NB4 (cell line): ENCODE measurements at regions not wholly inside any gene's neighbourhood (a gene's known extent, or its start where the extent isn't known, plus 50 kb on each side); places are given as distances from the start of the nearest gene placed in this dataset.

ENCODE experiments used
- DNase-seq: peaks from one replicate; pipeline ENCODE4 v3.0.0; 2010; ENCODE audit warnings: low read depth
- H3K4me3 ChIP-seq: one replicate; pipeline ENCODE4 v1.5.1; 2011; ENCODE audit warnings: mild to moderate bottlenecking, low read depth, low read length, moderate library complexity
- MYC ChIP-seq: IDR thresholded peaks from 2 replicates; pipeline ENCODE4 v1.6.1; 2011; ENCODE audit warnings: low read depth, low read length
- POLR2A ChIP-seq: IDR thresholded peaks from 2 replicates; pipeline ENCODE4 v1.6.1; 2011; ENCODE audit warnings: mild to moderate bottlenecking; ENCODE audit not compliant: insufficient read length; ENCODE audit errors: extremely low read depth
- TF ChIP-seq, protein P1 (sequence below): IDR thresholded peaks from one replicate; pipeline ENCODE4 v1.5.1; 2012; ENCODE audit warnings: low read depth, low read length
- TF ChIP-seq, protein P2 (sequence below): IDR thresholded peaks from 2 replicates; pipeline ENCODE4 v1.6.1; 2011; ENCODE audit warnings: low read depth, low read length

DNA sequence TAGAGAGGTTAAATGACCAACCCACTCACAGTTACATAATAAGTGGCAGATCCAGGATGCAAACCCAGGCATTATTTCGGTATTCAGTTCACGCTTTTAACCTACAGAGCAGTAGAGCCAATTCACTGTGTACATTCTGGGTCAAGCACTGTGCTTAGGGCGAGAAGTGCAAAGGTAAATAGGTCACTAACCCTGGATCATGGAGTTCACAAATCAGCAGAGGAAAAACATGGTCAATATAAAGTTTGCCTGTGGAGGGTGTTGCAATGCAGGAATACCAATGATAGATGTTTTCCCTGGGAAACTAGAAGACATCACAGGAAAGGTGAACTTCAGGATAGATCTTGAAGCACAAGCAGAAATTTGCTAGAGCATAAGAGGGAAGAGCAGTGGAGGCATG, 253.4 kb upstream of the NFIA start:
- TF ChIP-seq, protein P1, sequence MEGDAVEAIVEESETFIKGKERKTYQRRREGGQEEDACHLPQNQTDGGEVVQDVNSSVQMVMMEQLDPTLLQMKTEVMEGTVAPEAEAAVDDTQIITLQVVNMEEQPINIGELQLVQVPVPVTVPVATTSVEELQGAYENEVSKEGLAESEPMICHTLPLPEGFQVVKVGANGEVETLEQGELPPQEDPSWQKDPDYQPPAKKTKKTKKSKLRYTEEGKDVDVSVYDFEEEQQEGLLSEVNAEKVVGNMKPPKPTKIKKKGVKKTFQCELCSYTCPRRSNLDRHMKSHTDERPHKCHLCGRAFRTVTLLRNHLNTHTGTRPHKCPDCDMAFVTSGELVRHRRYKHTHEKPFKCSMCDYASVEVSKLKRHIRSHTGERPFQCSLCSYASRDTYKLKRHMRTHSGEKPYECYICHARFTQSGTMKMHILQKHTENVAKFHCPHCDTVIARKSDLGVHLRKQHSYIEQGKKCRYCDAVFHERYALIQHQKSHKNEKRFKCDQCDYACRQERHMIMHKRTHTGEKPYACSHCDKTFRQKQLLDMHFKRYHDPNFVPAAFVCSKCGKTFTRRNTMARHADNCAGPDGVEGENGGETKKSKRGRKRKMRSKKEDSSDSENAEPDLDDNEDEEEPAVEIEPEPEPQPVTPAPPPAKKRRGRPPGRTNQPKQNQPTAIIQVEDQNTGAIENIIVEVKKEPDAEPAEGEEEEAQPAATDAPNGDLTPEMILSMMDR = no peak
- TF ChIP-seq, protein P2, sequence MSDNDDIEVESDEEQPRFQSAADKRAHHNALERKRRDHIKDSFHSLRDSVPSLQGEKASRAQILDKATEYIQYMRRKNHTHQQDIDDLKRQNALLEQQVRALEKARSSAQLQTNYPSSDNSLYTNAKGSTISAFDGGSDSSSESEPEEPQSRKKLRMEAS = no peak
- no peak for TF ChIP-seq MYC
- TF ChIP-seq POLR2A = no peak
- DNase-seq = no peak
- no peak overlapping the region for H3K4me3 ChIP-seq

DNA sequence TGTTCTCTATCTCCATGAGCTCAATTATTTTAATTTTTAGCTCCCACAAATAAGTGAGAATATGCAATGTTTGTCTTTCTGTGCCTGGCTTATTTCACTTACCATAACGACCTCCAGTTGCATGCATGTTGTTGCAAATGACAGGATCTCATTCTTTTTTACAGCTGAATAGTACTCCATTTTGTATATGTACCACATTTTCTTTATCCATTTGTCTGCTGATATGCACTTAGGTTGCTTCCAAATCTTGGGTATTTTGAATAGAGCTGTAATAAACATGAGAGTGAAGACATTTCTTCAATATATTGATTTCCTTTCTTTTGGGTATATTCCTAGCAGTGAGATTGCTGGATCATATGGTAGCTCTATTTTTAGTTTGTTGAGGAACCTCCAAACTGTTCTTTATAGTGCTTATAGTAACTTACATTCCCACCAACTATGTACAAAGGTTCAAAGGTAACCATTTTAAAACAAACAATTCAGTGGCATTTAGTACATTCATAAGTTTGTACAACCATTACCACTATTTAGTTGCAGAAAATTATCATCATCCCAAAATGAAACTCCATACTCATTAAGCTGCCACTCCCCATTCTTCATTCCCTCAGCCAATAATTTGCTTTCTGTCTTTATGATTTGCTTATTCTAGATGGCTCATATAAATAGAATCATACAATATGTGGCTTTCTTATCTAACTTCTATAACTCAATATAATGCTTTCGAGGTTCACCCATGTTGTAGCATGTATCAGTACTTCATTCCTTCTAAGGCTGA, 255.9 kb upstream of the NFIA start:
- TF ChIP-seq, protein P1 = no peak
- TF ChIP-seq, protein P2 = no peak
- TF ChIP-seq POLR2A (no peak), MYC (no peak)
- no peak overlapping the region for H3K4me3 ChIP-seq
- no peak for DNase-seq

DNA sequence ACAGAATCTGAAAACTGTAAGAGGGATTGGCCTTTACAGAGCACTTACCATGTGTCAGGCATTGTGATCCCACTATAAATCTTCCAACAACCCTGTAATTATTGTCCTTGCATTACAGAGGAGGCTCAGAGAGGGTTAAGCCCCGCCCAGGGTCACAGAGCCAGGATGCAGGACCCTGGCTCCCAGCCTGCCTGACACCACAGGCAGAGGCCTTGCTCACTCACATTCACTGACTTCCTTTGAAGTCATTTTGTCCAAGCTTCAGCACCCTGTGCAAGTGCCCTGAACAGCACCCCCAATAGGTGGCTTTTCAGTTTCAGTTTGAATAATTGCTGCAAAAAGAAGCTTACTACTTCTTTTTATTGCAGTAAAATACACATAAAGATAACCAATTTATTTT, 256.8 kb upstream of the NFIA start:
- TF ChIP-seq POLR2A = no peak
- H3K4me3 ChIP-seq = no peak overlapping the region
- no peak for DNase-seq

DNA sequence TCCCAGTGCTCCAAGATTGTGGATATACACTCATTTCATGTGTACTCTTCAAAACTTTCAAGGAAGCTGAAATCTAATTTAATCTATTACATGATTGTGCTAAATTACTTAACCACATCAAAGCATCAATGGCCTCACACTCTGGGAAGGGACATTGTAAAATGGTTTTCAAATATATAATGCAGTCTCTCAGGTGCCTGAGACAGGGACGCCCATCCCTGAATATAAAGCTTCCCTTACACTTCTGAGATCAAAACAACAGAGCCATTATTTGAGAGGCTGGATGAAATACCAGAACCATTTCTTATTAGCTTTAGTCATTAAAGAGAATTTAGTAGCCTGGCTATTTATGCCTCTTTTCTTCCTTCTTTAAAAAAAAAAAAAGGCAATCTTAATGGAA, 259.2 kb upstream of the NFIA start:
- no peak overlapping the region for H3K4me3 ChIP-seq
- no peak for TF ChIP-seq MYC
- TF ChIP-seq, protein P2 = no peak
- TF ChIP-seq, protein P1 = no peak
- no peak for TF ChIP-seq POLR2A
- DNase-seq = no peak

DNA sequence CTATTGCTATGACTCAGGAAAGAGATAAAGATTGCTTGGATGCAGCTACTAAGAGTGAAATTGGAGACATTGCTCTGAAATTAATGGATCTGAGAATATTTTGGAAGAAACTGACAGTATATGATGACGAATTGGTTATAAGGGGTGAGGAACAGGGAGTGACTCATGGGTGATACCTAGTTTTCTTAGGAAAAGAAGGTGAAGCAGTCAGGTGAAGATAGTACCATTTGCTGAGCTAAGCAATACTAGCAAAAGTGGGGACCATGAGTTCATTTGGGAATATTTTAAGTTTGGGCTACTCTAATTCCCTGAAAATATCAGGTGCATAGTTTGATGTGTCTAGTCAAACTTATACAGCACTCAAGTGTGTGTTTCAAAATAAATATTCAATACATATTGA, 260.1 kb upstream of the NFIA start:
- no peak overlapping the region for H3K4me3 ChIP-seq
- TF ChIP-seq, protein P1 = no peak
- TF ChIP-seq POLR2A = no peak
- no peak for TF ChIP-seq MYC
- TF ChIP-seq, protein P2 = no peak
- no peak for DNase-seq

DNA sequence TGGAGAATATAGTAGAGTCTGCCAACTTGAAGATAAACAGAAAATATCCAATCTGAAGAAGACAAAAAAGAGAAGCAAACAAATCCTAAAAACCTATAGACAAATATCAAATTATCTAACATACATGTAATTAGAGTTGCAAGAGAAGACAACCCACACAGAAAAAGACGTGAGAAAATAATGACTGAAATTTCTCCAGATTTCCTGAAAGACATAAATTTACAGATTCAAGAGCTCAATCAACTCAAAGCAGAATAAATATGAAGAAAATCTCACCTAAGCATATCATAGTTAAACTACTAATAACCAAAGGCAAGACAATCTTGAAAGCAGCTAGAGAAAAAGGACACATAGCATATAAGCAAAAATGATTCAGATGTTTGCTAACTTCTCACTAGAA, 261.2 kb upstream of the NFIA start:
- TF ChIP-seq, protein P1 = no peak
- TF ChIP-seq MYC (no peak), POLR2A (no peak)
- TF ChIP-seq, protein P2 = no peak
- DNase-seq = no peak
- no peak overlapping the region for H3K4me3 ChIP-seq
